ENCODE measurements at regions not wholly inside any gene's neighbourhood (a gene's known extent, or its start where the extent isn't known, plus 50 kb on each side); places are given as distances from the start of the nearest gene placed in this dataset.

DNA sequence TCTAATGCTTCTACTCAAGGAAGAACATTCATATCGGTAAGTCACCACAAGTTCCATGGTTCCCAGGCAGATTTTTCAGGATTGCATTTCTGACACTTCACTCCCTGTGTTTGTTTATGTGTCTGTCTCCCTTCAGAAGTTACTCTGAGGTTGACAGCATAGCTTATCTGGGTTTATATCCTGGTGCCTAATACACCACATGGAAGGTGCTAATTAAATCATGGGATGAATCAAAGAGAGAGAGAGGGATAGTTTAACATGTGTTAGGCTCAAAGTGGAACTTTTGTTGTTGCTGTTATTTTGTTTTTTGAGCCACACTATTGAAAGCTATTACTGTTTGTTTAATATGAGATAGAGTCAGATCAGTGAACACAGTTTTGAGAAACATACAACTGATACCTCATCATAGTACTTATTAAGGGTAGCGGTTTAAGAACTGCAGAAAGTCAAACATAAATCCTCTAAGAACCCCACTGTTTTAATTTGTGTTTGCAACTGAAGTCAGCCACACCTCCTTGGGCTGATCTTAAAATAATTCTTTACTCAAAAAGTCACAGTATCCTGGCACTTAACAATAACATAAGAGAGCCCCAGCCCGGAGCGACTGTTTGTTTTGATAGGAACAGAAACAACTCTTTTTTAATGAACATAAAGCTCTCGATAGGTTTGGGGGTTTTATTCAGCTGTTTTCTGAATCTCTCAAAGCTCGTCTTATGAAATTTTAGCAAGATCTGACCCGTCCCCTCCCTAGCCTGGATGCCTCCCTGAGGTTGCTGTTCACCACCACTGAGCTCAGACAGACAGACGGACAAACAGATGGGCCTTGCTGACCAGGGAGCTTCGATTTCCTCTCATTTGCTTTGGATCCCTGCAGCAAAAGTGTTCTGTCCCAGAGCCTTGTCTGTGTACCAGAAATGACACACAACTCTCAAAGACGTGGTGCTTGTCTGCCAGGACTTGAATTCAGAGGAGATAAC lies 98.3 kb upstream of the MYOCD start:
- H3K27me3 ChIP-seq (ENCODE audit: low read depth, low read length): no peaks in the 10 kb centered on the region
- no peak overlapping the region for H3K4me3 ChIP-seq (ENCODE audit: low read depth in 1 of 2, low read length in 2 of 2)
- no peaks in the 10 kb centered on the region for H3K9me3 ChIP-seq (ENCODE audit: control insufficient read depth in 1 of 2, low read length in 2 of 2)
- no peaks in the 10 kb centered on the region for H3K4me1 ChIP-seq (ENCODE audit: control insufficient read depth in 1 of 2, insufficient read depth in 2 of 2, low read length in 2 of 2)
- no peaks in the 10 kb centered on the region for H3K36me3 ChIP-seq (ENCODE audit: control insufficient read depth in 1 of 2, insufficient read depth in 2 of 2, low read length in 2 of 2)
- no peak overlapping the region for H3K27ac ChIP-seq (ENCODE audit: low read length)

DNA sequence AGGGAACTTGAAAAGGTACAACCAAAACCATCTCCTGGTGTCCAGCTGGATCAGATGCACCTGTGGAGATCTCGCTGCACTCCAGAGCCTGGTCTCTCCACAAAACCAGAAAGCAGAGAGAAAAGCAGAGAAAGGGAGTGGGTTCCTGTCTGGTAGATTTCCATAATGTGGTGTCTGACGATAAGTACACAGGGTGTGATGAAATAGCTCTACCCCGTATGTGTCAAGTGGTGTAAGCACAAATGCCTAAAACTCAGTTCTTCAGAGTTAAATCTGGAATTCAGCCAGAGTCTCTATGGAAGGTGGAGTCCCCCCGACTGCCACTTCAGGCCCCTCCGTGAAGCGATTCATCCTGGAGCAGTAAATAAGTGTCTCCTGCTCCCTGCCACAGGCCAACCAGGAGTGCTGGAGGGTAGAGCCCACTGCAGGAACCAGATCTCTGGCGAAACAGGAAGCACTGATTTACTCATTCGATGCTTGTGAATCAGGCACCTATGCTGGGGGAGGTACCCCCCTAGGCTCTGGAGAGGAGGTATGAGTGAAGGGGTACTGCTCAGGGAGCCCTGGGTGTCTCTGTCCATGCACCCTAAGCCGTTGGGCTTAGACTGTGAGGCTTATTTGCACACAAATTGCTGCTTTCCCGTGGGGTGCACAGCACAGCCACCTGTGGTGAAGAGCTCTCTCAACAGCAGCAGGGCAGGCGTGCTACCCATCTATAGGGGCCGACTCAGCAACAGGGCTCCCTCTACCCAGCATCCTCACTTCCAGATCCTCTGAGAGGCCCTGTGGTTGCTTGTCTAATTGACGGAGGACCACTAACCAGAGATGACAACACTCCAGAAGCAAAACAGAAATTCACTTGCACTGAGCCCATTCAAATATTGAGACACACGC lies 97.1 kb upstream of the MYOCD start:
- no peak overlapping the region for H3K27ac ChIP-seq (ENCODE audit: low read length)
- H3K4me3 ChIP-seq (ENCODE audit: low read depth in 1 of 2, low read length in 2 of 2): no peak overlapping the region
- H3K36me3 ChIP-seq (ENCODE audit: control insufficient read depth in 1 of 2, insufficient read depth in 2 of 2, low read length in 2 of 2): no peaks in the 10 kb centered on the region
- no peaks in the 10 kb centered on the region for H3K27me3 ChIP-seq (ENCODE audit: low read depth, low read length)
- no peaks in the 10 kb centered on the region for H3K9me3 ChIP-seq (ENCODE audit: control insufficient read depth in 1 of 2, low read length in 2 of 2)
- no peaks in the 10 kb centered on the region for H3K4me1 ChIP-seq (ENCODE audit: control insufficient read depth in 1 of 2, insufficient read depth in 2 of 2, low read length in 2 of 2)

DNA sequence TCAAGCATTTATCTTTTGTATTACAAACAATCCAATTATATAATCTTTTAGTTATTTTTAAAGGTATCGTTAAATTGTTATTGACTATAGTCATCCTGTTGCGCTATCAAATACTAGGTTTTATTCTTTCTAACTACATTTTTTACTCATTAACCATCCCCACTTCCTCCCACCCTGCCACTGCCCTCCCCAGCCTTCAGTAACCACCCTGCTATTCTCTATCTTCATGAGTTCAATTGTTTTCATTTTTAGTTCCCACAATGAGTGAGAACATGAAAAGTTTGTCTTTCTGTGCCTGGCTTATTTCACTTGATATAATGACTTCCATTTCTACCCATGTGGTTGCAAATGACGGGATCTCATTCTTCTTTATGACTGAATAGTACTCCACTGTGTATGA lies 94.1 kb upstream of the MYOCD start:
- H3K27me3 ChIP-seq (ENCODE audit: low read depth, low read length): no peaks in the 10 kb centered on the region
- H3K36me3 ChIP-seq (ENCODE audit: control insufficient read depth in 1 of 2, insufficient read depth in 2 of 2, low read length in 2 of 2): no peaks in the 10 kb centered on the region
- no peak overlapping the region for H3K4me3 ChIP-seq (ENCODE audit: low read depth in 1 of 2, low read length in 2 of 2)
- H3K4me1 ChIP-seq (ENCODE audit: control insufficient read depth in 1 of 2, insufficient read depth in 2 of 2, low read length in 2 of 2): no peaks in the 10 kb centered on the region
- H3K9me3 ChIP-seq (ENCODE audit: control insufficient read depth in 1 of 2, low read length in 2 of 2): no peaks in the 10 kb centered on the region
- H3K27ac ChIP-seq (ENCODE audit: low read length): no peak overlapping the region

DNA sequence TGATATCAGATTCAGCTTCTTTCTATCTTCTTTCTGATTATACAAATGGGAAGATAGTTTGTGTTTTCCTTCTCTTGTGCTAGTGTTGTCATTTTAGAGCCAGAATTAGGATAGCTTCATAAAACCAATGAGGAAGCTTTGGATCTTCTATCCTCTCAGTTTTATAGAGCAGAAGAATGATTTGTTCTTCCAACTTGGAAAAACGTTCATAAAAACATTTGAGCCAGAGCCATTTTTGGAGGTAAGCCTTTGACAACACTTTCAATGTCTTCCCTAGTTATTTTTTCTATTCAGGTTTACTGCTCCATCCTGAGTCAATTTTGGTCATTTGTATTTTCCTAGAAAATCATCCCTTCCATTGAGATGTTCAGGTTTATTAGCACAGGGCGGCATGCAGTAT lies 91.2 kb upstream of the MYOCD start:
- Histone ChIP-seq H3K36me3 (ENCODE audit: control insufficient read depth in 1 of 2, insufficient read depth in 2 of 2, low read length in 2 of 2) (no peaks in the 10 kb centered on the region), H3K4me3 (ENCODE audit: low read depth in 1 of 2, low read length in 2 of 2) (no peak overlapping the region), H3K9me3 (ENCODE audit: control insufficient read depth in 1 of 2, low read length in 2 of 2) (no peaks in the 10 kb centered on the region), H3K27me3 (ENCODE audit: low read depth, low read length) (no peaks in the 10 kb centered on the region), H3K27ac (ENCODE audit: low read length) (no peak overlapping the region), H3K4me1 (ENCODE audit: control insufficient read depth in 1 of 2, insufficient read depth in 2 of 2, low read length in 2 of 2) (no peaks in the 10 kb centered on the region)

DNA sequence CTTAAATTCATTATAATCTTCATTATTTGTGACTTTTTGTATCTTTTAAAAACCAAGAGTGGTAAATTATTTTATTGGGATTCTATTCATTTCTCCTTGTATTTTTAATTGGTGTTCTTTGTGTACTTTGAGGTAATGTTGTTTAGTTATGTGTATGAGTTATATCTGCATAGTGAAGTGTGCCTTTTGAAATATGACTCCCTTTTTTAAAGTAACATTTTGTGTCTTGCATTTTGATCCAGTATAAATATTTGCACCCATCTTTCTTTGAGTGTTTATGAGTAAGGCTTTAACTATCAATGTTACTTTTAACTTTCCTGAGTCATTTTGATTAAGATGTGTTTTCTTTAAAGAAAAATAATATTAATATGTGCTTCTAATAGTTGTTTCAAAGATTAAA lies 90.0 kb upstream of the MYOCD start:
- no peaks in the 10 kb centered on the region for H3K36me3 ChIP-seq (ENCODE audit: control insufficient read depth in 1 of 2, insufficient read depth in 2 of 2, low read length in 2 of 2)
- no peak overlapping the region for H3K4me3 ChIP-seq (ENCODE audit: low read depth in 1 of 2, low read length in 2 of 2)
- no peak overlapping the region for H3K27ac ChIP-seq (ENCODE audit: low read length)
- H3K27me3 ChIP-seq (ENCODE audit: low read depth, low read length): no peaks in the 10 kb centered on the region
- H3K4me1 ChIP-seq (ENCODE audit: control insufficient read depth in 1 of 2, insufficient read depth in 2 of 2, low read length in 2 of 2): no peaks in the 10 kb centered on the region
- H3K9me3 ChIP-seq (ENCODE audit: control insufficient read depth in 1 of 2, low read length in 2 of 2): no peaks in the 10 kb centered on the region

DNA sequence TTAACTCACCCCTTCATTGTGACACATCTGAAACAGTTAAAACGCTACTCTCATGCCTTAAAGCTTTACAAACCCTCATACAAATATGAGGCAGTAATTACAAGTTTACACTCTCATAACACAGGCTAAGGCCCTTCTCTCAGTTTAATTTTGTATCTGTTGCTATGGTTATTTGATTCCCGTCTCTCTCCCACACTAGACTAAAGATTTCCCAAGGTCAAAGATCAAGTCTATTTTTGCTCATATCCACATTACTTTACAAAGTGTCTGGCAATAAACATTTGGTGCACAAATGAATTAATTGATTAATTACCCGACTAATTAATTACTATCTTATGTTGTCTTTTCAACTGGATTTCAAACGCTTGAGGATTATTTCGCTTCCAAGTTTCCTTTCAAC lies 86.4 kb upstream of the MYOCD start:
- H3K36me3 ChIP-seq (ENCODE audit: control insufficient read depth in 1 of 2, insufficient read depth in 2 of 2, low read length in 2 of 2): no peaks in the 10 kb centered on the region
- H3K27ac ChIP-seq (ENCODE audit: low read length): no peak overlapping the region
- H3K27me3 ChIP-seq (ENCODE audit: low read depth, low read length): no peaks in the 10 kb centered on the region
- H3K4me1 ChIP-seq (ENCODE audit: control insufficient read depth in 1 of 2, insufficient read depth in 2 of 2, low read length in 2 of 2): no peaks in the 10 kb centered on the region
- no peak overlapping the region for H3K4me3 ChIP-seq (ENCODE audit: low read depth in 1 of 2, low read length in 2 of 2)
- no peaks in the 10 kb centered on the region for H3K9me3 ChIP-seq (ENCODE audit: control insufficient read depth in 1 of 2, low read length in 2 of 2)

DNA sequence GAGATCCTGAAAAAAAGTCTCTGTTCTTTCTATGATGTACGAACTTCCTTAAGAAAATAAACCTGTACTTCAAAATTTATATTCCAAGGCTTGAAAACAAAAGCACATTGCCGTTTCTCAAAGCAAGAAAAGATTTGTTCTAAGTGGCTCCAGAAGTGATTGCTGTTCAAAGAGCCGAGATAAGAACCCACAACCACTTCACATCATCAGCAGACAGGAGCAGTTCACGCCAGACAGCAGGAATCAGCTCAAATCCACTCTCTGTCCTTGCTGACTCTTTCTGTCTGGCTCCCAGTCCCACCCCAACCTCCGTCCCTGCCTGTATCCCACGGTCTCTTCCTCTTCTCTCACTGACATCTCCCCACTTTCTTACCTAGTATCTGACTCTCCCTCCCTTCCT lies 85.0 kb upstream of the MYOCD start:
- no peaks in the 10 kb centered on the region for H3K36me3 ChIP-seq (ENCODE audit: control insufficient read depth in 1 of 2, insufficient read depth in 2 of 2, low read length in 2 of 2)
- H3K9me3 ChIP-seq (ENCODE audit: control insufficient read depth in 1 of 2, low read length in 2 of 2): no peaks in the 10 kb centered on the region
- no peak overlapping the region for H3K27ac ChIP-seq (ENCODE audit: low read length)
- H3K27me3 ChIP-seq (ENCODE audit: low read depth, low read length): no peaks in the 10 kb centered on the region
- H3K4me1 ChIP-seq (ENCODE audit: control insufficient read depth in 1 of 2, insufficient read depth in 2 of 2, low read length in 2 of 2): no peaks in the 10 kb centered on the region
- H3K4me3 ChIP-seq (ENCODE audit: low read depth in 1 of 2, low read length in 2 of 2): no peak overlapping the region

DNA sequence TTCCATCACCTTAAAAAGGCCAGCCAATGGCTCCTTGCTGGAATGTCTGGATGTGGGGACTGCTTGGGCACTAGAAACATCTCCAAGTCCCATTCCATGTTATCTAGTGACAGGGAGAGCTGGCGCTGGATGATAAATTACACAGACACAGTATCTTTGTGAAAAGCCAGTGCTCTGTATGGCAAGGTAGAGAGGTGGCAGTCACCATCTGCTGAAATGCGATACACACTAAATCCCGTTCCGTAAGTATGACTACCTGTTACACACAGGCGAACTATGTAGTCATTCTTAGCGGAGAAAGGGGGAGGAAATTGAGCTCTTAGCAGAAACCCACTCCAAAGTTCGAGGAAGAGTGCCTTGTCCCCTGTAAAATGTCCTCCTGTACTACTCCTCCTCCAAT lies 81.0 kb upstream of the MYOCD start:
- Histone ChIP-seq H3K36me3 (ENCODE audit: control insufficient read depth in 1 of 2, insufficient read depth in 2 of 2, low read length in 2 of 2) (no peaks in the 10 kb centered on the region), H3K27me3 (ENCODE audit: low read depth, low read length) (no peaks in the 10 kb centered on the region), H3K4me3 (ENCODE audit: low read depth in 1 of 2, low read length in 2 of 2) (no peak overlapping the region), H3K4me1 (ENCODE audit: control insufficient read depth in 1 of 2, insufficient read depth in 2 of 2, low read length in 2 of 2) (no peaks in the 10 kb centered on the region), H3K27ac (ENCODE audit: low read length) (no peak overlapping the region), H3K9me3 (ENCODE audit: control insufficient read depth in 1 of 2, low read length in 2 of 2) (no peaks in the 10 kb centered on the region)

DNA sequence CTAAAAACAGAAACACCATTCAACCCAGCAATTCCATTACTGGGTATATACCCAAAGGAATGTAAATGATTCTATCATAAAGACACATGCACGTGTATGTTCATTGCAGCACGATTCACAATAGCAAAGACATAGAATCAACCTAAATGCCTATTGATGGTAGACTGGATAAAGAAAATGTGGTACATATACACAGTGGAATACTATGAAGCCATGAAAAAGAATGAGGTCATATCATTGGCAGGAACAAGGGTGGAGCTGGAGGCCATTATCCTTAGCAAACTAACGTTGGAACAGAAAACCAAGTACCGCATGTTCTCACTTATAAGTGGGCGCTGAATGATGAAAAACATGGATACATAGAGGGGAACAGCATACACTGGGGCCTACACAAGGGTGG lies 77.2 kb upstream of the MYOCD start:
- Histone ChIP-seq H3K27me3 (ENCODE audit: low read depth, low read length) (no peaks in the 10 kb centered on the region), H3K27ac (ENCODE audit: low read length) (no peak overlapping the region)

DNA sequence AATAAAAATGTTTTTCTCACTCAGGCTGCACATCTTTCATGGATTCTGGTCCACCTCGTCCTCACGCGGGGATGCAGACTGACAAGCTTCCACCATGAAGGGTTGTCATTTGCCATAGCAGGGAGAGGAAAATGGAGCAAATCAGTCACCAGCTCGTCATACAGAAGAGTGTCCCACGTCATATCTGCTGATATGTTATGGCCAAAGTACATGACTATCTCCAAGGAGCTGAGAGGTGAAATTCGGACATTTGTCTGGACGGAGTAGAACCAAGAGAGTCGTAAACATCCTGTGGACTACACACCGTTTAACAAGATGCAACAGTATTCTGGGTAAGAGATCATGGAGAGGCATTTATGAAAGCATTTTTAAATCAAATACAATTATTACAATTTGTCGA lies 75.3 kb upstream of the MYOCD start:
- Histone ChIP-seq H3K27me3 (ENCODE audit: low read depth, low read length) (no peaks in the 10 kb centered on the region), H3K4me3 (ENCODE audit: low read depth in 1 of 2, low read length in 2 of 2) (no peak overlapping the region), H3K27ac (ENCODE audit: low read length) (no peak overlapping the region), H3K36me3 (ENCODE audit: control insufficient read depth in 1 of 2, insufficient read depth in 2 of 2, low read length in 2 of 2) (no peaks in the 10 kb centered on the region), H3K9me3 (ENCODE audit: control insufficient read depth in 1 of 2, low read length in 2 of 2) (no peaks in the 10 kb centered on the region), H3K4me1 (ENCODE audit: control insufficient read depth in 1 of 2, insufficient read depth in 2 of 2, low read length in 2 of 2) (no peaks in the 10 kb centered on the region)

More for the DNA sequence above, 77.2 kb upstream of the MYOCD start:
- Histone ChIP-seq H3K4me3 (ENCODE audit: low read depth in 1 of 2, low read length in 2 of 2) (no peak overlapping the region), H3K9me3 (ENCODE audit: control insufficient read depth in 1 of 2, low read length in 2 of 2) (no peaks in the 10 kb centered on the region), H3K36me3 (ENCODE audit: control insufficient read depth in 1 of 2, insufficient read depth in 2 of 2, low read length in 2 of 2) (no peaks in the 10 kb centered on the region), H3K4me1 (ENCODE audit: control insufficient read depth in 1 of 2, insufficient read depth in 2 of 2, low read length in 2 of 2) (no peaks in the 10 kb centered on the region)

DNA sequence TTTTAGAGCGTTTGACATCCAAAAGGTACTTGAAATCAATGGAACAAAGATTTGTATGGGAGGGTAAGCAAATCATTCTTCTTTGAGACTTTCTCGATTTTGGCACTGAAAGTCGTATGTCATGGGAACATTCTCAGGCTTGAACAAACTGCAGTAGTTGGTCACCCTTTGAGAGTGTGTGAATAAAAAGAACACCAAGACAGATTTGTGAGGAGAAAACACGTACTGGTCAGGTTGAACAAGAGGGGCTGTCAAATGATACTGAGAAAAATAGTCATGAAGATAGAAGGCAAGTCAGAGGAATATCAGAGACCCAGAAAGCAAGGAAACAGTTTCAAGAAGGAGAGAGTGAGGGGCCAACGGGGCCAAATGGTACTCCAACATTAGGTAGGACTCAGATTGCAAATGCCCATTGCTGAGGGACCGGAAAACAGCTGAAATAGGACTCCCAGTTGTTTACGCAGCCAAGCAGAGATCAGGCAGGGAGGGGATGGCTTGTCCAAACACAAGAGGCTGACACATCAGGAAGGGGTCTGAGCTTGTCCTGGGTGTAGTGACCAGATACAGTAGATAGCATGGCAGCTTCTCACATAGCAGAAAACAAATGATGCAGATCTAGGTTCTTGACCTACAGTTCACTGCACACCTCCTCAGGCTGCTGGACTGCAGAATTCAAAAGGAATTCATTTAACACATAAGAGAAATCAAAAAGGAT lies 74.5 kb upstream of the MYOCD start:
- no peaks in the 10 kb centered on the region for H3K36me3 ChIP-seq (ENCODE audit: control insufficient read depth in 1 of 2, insufficient read depth in 2 of 2, low read length in 2 of 2)
- no peak overlapping the region for H3K27ac ChIP-seq (ENCODE audit: low read length)
- H3K4me1 ChIP-seq (ENCODE audit: control insufficient read depth in 1 of 2, insufficient read depth in 2 of 2, low read length in 2 of 2): no peaks in the 10 kb centered on the region
- no peaks in the 10 kb centered on the region for H3K27me3 ChIP-seq (ENCODE audit: low read depth, low read length)
- H3K4me3 ChIP-seq (ENCODE audit: low read depth in 1 of 2, low read length in 2 of 2): no peak overlapping the region
- H3K9me3 ChIP-seq (ENCODE audit: control insufficient read depth in 1 of 2, low read length in 2 of 2): no peaks in the 10 kb centered on the region
